GM23338 (cell line): ENCODE measurements at regions not wholly inside any gene's neighbourhood (a gene's known extent, or its start where the extent isn't known, plus 50 kb on each side); places are given as distances from the start of the nearest gene placed in this dataset.
A peak's percentile ranks its signal among the peaks of the same experiment; 100 is the strongest.

Source experiments
- ATAC-seq: fragments of 200-7000 bp; cut with Tn5 transposase; 3 replicates; pipeline ENCODE4 v1.9.1; 2020
- DNase-seq: peaks from one replicate; pipeline ENCODE4 v3.0.0-alpha.2; 2015; ENCODE audit warnings: low spot score
- H2AFZ ChIP-seq: fragments of 200-600 bp; sonication (generic); 2 replicates; pipeline ENCODE4 v1.8.0; 2016; ENCODE audit warnings: antibody characterized with exemption, mild to moderate bottlenecking, moderate library complexity
- H3F3A ChIP-seq: fragments of 200-600 bp; sonication (generic); replicated peaks from 2 replicates; pipeline ENCODE4 v1.8.0; 2017; ENCODE audit warnings: antibody characterized with exemption, mixed run types, low read depth
- H3K27ac ChIP-seq: fragments of 200-600 bp; sonication (generic); 2 replicates; pipeline ENCODE4 v1.6.1; 2016; ENCODE audit warnings: low read depth
- H3K27me3 ChIP-seq: fragments of 200-600 bp; sonication (generic); 2 replicates; pipeline ENCODE4 v1.8.0; 2016; ENCODE audit warnings: mild to moderate bottlenecking, mixed run types, moderate library complexity; ENCODE audit not compliant: insufficient read depth
- H3K36me3 ChIP-seq: fragments of 200-600 bp; sonication (generic); 2 replicates; pipeline ENCODE4 v1.8.0; 2016; ENCODE audit warnings: mild to moderate bottlenecking; ENCODE audit not compliant: insufficient read depth
- H3K4me1 ChIP-seq: fragments of 200-600 bp; sonication (generic); 2 replicates; pipeline ENCODE4 v1.8.0; 2016; ENCODE audit warnings: mild to moderate bottlenecking, moderate library complexity; ENCODE audit not compliant: insufficient read depth
- H3K4me2 ChIP-seq: fragments of 200-600 bp; sonication (generic); 2 replicates; pipeline ENCODE4 v1.7.1; 2017; ENCODE audit warnings: mixed run types
- H3K4me3 ChIP-seq: fragments of 200-600 bp; sonication (generic); 2 replicates; pipeline ENCODE4 v1.6.1; 2016; ENCODE audit warnings: mixed run types
- H3K79me2 ChIP-seq: fragments of 200-600 bp; sonication (generic); replicated peaks from 2 replicates; pipeline ENCODE4 v1.8.0; 2017; ENCODE audit warnings: mild to moderate bottlenecking; ENCODE audit not compliant: insufficient read depth
- H3K9me2 ChIP-seq: fragments of 200-600 bp; sonication (generic); 2 replicates; pipeline ENCODE4 v1.8.0; 2017; ENCODE audit not compliant: insufficient read depth
- H4K20me1 ChIP-seq: fragments of 200-600 bp; sonication (generic); replicated peaks from 2 replicates; pipeline ENCODE4 v1.8.0; 2017; ENCODE audit warnings: mild to moderate bottlenecking; ENCODE audit not compliant: insufficient read depth
- H3K27ac Mint-ChIP-seq: 2 replicates; pipeline ENCODE4 v1.8.0; 2020; ENCODE audit warnings: inconsistent platforms, mild to moderate bottlenecking, moderate library complexity, mixed read lengths
- H3K27me3 Mint-ChIP-seq: 3 replicates; pipeline ENCODE4 v1.8.0; 2022; ENCODE audit warnings: low read depth, mild to moderate bottlenecking, moderate library complexity, mixed read lengths, inconsistent platforms; ENCODE audit not compliant: insufficient read depth, poor library complexity
- H3K36me3 Mint-ChIP-seq: 3 replicates; pipeline ENCODE4 v1.8.0; 2021; ENCODE audit warnings: low read depth, mild to moderate bottlenecking, inconsistent platforms, moderate library complexity, mixed read lengths
- H3K4me1 Mint-ChIP-seq: 3 replicates; pipeline ENCODE4 v1.8.0; 2020; ENCODE audit warnings: mild to moderate bottlenecking, inconsistent platforms, mixed read lengths
- H3K4me3 Mint-ChIP-seq: 3 replicates; pipeline ENCODE4 v1.8.0; 2021; ENCODE audit warnings: moderate library complexity, mild to moderate bottlenecking, inconsistent platforms, mixed read lengths
- H3K9me3 Mint-ChIP-seq: 3 replicates; pipeline ENCODE4 v1.8.0; 2020; ENCODE audit warnings: moderate library complexity, mild to moderate bottlenecking, inconsistent platforms, mixed read lengths
- STAT1 ChIP-seq: IDR thresholded peaks from one replicate; pipeline ENCODE4 v1.6.1; 2016; ENCODE audit warnings: antibody characterized with exemption; ENCODE audit not compliant: unreplicated experiment
- ZNF114 ChIP-seq: fragments of 250-450 bp; sonication (Bioruptor Pico); IDR thresholded peaks from 2 replicates; pipeline ENCODE4 v1.5.0; 2020; ENCODE audit warnings: mild to moderate bottlenecking, moderate library complexity
- TF ChIP-seq, protein P1 (sequence below): IDR thresholded peaks from 2 replicates; pipeline ENCODE4 v1.6.1; 2016; ENCODE audit warnings: antibody characterized with exemption
- TF ChIP-seq, protein P2 (sequence below): fragments of 250-450 bp; sonication (Bioruptor Pico); IDR thresholded peaks from 2 replicates; pipeline ENCODE4 v1.5.0; 2020; ENCODE audit warnings: mild to moderate bottlenecking, moderate library complexity

DNA sequence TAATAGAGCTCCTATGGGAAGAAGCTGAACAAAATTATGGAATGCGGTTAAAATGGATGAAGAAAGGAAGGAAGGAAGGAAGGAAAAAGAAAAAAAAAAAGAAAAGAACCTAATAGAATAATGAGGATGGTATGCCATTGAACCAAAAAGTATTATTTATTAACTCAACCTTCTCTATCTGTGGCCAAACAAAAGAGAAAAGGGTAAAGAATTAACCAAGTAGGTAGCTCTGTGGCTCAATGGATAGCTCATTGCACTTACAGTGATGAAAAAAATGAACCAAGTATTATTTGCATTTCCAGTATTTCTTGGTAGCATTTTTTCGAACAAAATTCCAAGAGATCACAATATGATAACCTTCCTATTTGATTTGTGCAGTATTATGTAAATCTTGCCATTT is 56.9 kb upstream of the SLC39A8 start:
- Histone ChIP-seq H4K20me1 (no peaks in the 10 kb centered on the region), H3K9me2 (no peaks in the 10 kb centered on the region), H3K4me2 (no peak overlapping the region), H2AFZ (no peak overlapping the region), H3K27ac (no peak overlapping the region), H3F3A (no peaks in the 10 kb centered on the region), H3K4me1 (no peaks in the 10 kb centered on the region), H3K79me2 (no peaks in the 10 kb centered on the region), H3K36me3 (no peaks in the 10 kb centered on the region), H3K4me3 (no peak overlapping the region), H3K27me3 (no peaks in the 10 kb centered on the region)
- DNase-seq (no peak), ATAC-seq (no peak)
- H3K4me3 Mint-ChIP-seq, result no peak overlapping the region
- H3K4me1 Mint-ChIP-seq, result no peaks in the 10 kb centered on the region
- H3K27ac Mint-ChIP-seq, result no peak overlapping the region
- H3K36me3 Mint-ChIP-seq, result no peaks in the 10 kb centered on the region
- TF ChIP-seq, protein P1, sequence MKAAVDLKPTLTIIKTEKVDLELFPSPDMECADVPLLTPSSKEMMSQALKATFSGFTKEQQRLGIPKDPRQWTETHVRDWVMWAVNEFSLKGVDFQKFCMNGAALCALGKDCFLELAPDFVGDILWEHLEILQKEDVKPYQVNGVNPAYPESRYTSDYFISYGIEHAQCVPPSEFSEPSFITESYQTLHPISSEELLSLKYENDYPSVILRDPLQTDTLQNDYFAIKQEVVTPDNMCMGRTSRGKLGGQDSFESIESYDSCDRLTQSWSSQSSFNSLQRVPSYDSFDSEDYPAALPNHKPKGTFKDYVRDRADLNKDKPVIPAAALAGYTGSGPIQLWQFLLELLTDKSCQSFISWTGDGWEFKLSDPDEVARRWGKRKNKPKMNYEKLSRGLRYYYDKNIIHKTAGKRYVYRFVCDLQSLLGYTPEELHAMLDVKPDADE, result no peak
- no peaks in the 10 kb centered on the region for H3K27me3 Mint-ChIP-seq
- no peaks in the 10 kb centered on the region for H3K9me3 Mint-ChIP-seq

GRCh38 chr4:102403116-102403515 is 57.8 kb upstream of the SLC39A8 start:
- H3K79me2 ChIP-seq, result no peaks in the 10 kb centered on the region
- H4K20me1 ChIP-seq, result no peaks in the 10 kb centered on the region
- no peaks in the 10 kb centered on the region for H3K9me2 ChIP-seq
- Mint-ChIP-seq H3K9me3 (no peaks in the 10 kb centered on the region), H3K4me3 (no peak overlapping the region), H3K36me3 (no peaks in the 10 kb centered on the region), H3K4me1 (no peaks in the 10 kb centered on the region), H3K27ac (no peak overlapping the region), H3K27me3 (no peaks in the 10 kb centered on the region)
- DNase-seq (no peak), ATAC-seq (no peak)
- H3K27ac ChIP-seq, result no peak overlapping the region
- no peak for TF ChIP-seq ZNF114 (CRISPR knock-in tag)
- no peak overlapping the region for H3K4me3 ChIP-seq
- no peaks in the 10 kb centered on the region for H3F3A ChIP-seq
- H2AFZ ChIP-seq, result no peak overlapping the region
- no peak overlapping the region for H3K4me2 ChIP-seq
- no peaks in the 10 kb centered on the region for H3K27me3 ChIP-seq
- no peaks in the 10 kb centered on the region for H3K36me3 ChIP-seq
- no peaks in the 10 kb centered on the region for H3K4me1 ChIP-seq

GRCh38 chr4:102404431-102404969 is 59.2 kb upstream of the SLC39A8 start:
- no peaks in the 10 kb centered on the region for H3K9me3 Mint-ChIP-seq
- no peak overlapping the region for H3K4me2 ChIP-seq
- no peak overlapping the region for H3K4me3 Mint-ChIP-seq
- ATAC-seq (no peak), DNase-seq (peak; percentile 9)
- H3F3A ChIP-seq, result 0 out of 2 replicates have a peak, but pooled peaks cover 4% of the 10 kb centered on the region
- no peaks in the 10 kb centered on the region for H3K4me1 ChIP-seq
- 0 out of 2 replicates have a peak overlapping the region, but pooled peaks have one; percentile 80 for H2AFZ ChIP-seq
- H3K27ac ChIP-seq, result no peak overlapping the region
- H3K4me1 Mint-ChIP-seq, result no peaks in the 10 kb centered on the region
- no peaks in the 10 kb centered on the region for H3K27me3 ChIP-seq
- no peaks in the 10 kb centered on the region for H3K36me3 Mint-ChIP-seq
- H3K36me3 ChIP-seq, result no peaks in the 10 kb centered on the region
- no peaks in the 10 kb centered on the region for H3K9me2 ChIP-seq
- no peaks in the 10 kb centered on the region for H3K27me3 Mint-ChIP-seq
- H4K20me1 ChIP-seq, result no peaks in the 10 kb centered on the region
- H3K27ac Mint-ChIP-seq, result no peak overlapping the region
- no peak overlapping the region for H3K4me3 ChIP-seq
- H3K79me2 ChIP-seq, result no peaks in the 10 kb centered on the region
- TF ChIP-seq, protein P1, result no peak
- TF ChIP-seq, protein P2, sequence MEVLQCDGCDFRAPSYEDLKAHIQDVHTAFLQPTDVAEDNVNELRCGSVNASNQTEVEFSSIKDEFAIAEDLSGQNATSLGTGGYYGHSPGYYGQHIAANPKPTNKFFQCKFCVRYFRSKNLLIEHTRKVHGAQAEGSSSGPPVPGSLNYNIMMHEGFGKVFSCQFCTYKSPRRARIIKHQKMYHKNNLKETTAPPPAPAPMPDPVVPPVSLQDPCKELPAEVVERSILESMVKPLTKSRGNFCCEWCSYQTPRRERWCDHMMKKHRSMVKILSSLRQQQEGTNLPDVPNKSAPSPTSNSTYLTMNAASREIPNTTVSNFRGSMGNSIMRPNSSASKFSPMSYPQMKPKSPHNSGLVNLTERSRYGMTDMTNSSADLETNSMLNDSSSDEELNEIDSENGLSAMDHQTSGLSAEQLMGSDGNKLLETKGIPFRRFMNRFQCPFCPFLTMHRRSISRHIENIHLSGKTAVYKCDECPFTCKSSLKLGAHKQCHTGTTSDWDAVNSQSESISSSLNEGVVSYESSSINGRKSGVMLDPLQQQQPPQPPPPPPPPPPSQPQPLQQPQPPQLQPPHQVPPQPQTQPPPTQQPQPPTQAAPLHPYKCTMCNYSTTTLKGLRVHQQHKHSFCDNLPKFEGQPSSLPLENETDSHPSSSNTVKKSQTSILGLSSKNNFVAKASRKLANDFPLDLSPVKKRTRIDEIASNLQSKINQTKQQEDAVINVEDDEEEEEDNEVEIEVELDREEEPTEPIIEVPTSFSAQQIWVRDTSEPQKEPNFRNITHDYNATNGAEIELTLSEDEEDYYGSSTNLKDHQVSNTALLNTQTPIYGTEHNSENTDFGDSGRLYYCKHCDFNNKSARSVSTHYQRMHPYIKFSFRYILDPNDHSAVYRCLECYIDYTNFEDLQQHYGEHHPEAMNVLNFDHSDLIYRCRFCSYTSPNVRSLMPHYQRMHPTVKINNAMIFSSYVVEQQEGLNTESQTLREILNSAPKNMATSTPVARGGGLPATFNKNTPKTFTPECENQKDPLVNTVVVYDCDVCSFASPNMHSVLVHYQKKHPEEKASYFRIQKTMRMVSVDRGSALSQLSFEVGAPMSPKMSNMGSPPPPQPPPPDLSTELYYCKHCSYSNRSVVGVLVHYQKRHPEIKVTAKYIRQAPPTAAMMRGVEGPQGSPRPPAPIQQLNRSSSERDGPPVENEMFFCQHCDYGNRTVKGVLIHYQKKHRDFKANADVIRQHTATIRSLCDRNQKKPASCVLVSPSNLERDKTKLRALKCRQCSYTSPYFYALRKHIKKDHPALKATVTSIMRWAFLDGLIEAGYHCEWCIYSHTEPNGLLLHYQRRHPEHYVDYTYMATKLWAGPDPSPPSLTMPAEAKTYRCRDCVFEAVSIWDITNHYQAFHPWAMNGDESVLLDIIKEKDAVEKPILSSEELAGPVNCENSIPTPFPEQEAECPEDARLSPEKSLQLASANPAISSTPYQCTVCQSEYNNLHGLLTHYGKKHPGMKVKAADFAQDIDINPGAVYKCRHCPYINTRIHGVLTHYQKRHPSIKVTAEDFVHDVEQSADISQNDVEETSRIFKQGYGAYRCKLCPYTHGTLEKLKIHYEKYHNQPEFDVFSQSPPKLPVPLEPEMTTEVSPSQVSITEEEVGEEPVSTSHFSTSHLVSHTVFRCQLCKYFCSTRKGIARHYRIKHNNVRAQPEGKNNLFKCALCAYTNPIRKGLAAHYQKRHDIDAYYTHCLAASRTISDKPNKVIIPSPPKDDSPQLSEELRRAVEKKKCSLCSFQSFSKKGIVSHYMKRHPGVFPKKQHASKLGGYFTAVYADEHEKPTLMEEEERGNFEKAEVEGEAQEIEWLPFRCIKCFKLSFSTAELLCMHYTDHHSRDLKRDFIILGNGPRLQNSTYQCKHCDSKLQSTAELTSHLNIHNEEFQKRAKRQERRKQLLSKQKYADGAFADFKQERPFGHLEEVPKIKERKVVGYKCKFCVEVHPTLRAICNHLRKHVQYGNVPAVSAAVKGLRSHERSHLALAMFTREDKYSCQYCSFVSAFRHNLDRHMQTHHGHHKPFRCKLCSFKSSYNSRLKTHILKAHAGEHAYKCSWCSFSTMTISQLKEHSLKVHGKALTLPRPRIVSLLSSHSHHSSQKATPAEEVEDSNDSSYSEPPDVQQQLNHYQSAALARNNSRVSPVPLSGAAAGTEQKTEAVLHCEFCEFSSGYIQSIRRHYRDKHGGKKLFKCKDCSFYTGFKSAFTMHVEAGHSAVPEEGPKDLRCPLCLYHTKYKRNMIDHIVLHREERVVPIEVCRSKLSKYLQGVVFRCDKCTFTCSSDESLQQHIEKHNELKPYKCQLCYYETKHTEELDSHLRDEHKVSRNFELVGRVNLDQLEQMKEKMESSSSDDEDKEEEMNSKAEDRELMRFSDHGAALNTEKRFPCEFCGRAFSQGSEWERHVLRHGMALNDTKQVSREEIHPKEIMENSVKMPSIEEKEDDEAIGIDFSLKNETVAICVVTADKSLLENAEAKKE (CRISPR knock-in tag), result no peak
- TF ChIP-seq STAT1, result no peak
